ENCODE measurements at regions not wholly inside any gene's neighbourhood (a gene's known extent, or its start where the extent isn't known, plus 50 kb on each side); places are given as distances from the start of the nearest gene placed in this dataset.
"Not testable (repeated sequence)": the region's sequence is repeated elsewhere in the genome, so short reads cannot be mapped to it uniquely, and the experiment has no call there.

DNA sequence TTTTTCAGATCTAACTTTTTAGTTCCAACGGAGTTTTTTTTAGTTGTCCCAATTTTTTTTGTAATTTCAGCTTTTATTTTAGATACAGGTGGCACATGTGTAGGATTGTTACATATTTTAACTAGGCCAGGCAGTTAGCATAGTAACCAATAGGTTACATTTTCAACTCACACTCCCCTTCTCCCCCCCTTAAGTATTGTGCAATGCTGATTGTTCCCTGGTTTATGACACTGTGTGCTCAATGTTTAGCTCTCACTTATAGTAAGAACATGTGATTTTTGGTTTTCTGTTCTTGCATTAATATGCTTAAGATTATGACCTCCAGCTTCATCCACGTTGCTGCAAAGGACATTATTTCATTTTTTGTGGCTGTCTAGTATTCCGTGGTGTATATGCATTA, 503.2 kb downstream of the CDH9 start:
- DNase-seq: no peak

DNA sequence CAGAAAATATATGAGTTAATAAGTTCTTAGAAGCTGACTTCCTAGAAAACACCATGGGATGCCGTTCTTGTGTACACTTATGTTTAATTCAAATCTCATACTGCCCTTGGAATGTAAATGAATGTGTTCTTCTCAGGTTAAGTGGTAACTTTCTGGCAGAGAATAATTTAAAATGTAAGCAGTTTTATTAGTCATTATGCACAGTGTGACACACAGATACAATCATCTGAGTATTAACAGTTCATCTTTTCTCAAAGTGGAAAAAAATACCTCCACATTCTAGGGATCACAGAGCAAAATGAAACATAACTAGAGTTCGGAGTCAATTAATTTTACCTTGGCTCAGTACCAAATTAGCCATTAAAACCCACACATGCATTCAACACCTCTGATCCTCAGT, 508.1 kb downstream of the CDH9 start:
- DNase-seq: no peak

DNA sequence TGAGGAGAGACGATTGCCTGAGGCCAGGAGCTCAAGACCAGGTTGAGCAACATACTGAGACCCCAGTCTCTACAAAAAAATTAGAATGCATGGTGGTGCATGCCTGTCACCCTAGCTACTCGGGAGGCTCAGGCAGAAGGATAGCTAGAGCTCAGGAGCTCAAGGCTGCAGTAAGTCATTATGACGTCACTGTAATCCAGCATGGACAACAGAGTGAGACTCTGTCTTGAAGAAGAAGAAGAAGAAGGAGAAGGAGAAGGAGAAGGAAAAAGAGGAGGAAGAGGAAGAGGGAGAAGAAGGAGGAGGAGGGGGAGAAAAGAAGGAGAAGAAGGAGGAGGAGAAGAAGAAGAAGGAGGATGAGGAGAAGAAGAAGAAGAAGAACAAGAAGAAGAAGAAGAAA, 519.1 kb downstream of the CDH9 start:
- DNase-seq: no peak

DNA sequence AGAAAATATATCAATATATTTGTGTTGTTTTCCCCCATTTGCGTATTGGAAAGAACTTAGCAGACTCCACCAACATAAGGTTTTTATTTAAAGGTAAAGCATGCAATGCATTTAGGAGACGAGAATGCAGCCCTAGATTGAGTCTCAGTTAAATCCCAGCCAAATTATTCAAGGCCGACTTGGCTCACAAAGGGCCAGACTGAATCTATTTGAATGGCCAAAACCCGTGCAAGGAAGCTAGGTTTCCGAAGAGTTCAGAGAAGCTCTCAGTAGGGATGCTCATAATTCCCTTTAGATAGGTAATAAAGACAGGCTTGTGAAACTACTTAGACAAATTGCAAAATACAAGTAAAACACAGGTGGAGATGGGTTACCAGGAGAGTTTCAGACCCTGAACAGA, 520.3 kb downstream of the CDH9 start:
- DNase-seq: no peak

GRCh38 chr5:26498972-26499371, 539.4 kb downstream of the CDH9 start:
- DNase-seq: no peak

DNA sequence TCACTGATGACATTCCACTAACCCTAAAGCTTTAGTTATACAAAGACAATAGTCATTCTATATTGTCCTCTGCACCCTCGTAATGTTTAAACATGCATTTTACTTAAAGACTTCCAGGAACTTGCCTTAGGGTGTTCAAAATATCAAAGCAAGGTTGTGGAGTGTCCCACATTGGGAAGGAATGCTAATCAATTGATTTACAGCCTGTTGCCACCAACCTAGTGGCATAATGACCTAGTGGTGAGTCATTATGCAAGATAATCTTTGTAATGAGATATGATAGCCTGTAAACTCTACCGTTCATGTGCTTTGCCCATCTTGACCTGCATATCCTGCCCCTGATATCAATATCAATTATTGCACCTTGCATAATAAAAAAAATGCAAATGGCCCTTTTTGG, 542.9 kb downstream of the CDH9 start:
- DNase-seq: no peak

DNA sequence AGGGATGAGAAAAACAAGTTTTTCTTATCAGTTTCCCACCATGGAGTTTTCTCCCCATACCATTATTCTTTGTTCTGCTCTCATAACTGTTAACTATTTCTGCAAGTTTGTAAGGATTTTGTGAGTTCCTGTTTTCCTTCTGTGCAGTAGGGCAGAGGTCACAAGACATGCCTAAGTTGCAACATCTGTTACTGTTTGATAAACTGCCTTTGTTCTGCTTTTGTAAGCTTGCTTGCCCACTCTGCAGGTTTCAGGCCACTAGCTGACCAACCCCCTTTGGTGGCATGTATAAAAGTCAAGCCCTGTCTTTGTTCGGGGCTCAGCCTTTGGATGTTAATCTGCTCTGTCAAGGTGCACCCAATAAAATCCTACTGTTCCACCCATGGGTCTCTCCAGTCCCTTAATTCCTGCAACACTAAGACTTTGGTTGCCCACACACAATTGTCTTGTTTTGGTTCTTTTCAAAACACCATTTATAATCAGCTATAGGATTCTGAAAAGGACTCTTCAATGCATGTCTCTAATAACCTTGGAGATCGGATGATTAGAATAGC, 545.4 kb downstream of the CDH9 start:
- no peak for DNase-seq

DNA sequence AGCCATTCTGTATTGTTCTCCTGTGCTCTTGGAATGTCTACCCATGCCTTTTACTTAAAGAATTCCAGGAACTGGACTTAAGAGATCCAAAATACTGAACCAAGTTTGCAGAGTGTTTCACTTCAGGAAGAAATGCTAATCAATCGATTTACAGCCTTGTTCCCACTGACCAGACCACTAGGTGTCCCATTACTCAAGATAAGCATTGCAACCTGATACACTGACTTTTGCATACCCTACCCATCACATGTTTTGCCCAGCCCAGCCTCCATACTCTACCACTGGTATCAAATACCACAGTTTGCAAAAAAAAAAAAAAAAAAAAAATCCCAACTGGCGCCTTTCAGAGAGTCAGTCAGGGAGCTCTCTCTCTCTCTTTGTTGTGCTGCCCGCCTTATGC, 550.8 kb downstream of the CDH9 start:
- no peak for DNase-seq

GRCh38 chr5:26486631-26487030, 551.8 kb downstream of the CDH9 start:
- DNase-seq: no peak

DNA sequence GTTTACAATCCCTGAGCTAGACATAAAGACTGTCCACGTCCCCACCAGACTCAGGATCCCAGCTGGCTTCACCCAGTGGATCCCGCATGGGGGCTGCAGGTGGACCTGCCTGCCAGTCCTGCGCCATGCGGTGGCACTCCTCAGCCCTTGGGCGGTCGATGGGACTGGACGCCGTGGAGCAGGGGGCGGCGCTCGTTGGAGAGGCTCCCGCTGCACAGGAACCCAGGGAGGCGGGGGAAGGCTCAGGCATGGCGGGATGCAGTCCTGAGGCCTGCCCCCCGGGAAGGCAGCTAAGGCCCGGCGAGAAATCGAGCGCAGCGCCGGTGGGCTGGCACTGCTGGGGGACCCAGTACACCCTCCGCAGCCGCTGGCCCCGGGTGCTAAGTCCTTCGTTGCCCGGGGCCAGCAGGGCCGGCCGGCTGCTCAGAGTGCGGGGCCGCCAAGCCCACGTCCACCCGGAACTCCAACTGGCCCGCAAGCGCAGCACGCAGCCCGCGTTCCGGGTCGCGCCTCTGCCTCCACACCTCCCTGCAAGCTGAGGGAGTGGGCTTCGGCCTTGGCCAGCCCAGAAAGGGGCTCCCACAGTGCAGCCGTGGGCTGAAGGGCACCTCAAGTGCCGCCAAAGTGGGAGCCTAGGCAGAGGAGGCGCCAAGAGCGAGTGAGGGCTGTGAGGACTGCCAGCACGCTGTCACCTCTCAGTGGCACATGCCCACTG, 553.1 kb downstream of the CDH9 start:
- not testable (repeated sequence) for DNase-seq

DNA sequence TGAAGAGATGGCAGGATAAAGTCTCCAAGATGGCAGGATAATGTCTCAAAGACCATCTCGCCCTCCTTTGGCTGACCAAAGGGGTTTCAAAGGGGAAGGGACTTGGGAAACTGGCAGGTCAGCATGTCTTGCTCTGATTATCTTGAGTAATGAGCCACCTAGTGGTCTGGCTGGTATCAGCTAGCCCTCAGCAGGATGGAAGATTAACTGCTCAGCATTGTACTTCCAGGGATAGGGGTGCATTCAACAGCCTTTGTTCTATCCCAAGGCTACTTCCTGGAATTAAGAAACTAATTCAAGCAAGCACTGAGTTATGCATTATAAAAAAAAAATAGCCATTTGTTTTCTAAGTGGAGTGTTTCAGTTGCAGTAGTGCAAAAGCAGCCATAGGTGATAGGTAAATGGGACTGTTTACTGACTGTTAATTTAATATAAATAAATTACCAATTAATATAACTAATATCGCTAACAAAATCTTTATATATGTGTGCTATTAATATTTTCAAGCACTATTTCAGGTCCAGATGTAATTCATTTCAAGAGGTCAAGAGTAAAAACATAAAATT, 555.5 kb downstream of the CDH9 start:
- DNase-seq: peak; percentile 7

DNA sequence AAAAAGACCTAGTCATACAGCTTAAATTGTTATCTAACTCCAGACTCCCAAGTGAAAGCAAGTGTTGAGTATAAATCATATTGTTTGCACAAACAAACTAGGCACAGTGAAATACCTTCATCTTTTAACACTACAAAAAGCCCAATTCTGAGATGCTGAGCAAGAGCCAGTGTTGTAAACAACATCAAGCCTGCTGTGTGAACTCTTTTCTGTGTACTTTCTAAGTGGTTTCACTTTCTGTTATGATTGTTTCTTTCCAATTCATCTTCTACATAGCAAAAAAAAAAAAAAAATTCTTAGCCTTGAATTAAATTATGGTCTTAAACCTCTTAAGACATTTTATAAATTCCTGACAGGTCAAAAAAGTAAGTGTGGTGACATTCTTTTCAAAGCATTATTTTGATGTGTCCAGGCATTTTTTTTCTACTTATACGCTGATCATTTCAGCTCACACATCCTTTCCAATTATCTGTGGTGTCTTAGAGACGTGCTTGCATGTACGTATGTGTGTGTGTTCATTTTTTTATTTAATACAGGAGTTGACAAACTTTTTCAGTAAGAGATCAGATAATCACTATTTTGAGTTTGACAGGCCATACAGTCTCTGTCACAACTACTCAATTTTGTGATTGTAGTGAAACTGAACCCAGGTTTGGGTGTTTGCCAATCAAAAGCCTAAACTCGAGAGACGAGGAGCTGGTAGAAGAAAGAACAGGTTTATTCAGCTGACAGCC, 556.1 kb downstream of the CDH9 start:
- no peak for DNase-seq

DNA sequence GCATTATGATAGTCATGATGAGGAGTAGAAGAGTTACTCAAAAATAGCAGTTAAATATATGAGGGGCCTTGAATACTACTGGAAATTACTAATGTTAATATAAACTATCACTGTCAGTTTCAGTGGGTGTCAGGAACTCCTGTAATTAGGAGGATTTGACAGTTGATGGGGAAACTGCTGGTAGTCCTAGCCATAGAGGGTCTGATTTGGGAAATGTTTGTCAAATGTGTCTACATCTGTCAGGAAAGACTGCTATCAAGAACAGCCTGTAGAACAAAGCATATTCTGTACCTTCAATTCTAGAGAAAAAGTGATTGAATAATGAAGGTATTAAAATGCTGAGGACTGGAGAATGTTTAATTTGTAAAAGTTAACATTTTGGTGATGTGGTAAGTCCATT, 567.9 kb downstream of the CDH9 start:
- DNase-seq: no peak

DNA sequence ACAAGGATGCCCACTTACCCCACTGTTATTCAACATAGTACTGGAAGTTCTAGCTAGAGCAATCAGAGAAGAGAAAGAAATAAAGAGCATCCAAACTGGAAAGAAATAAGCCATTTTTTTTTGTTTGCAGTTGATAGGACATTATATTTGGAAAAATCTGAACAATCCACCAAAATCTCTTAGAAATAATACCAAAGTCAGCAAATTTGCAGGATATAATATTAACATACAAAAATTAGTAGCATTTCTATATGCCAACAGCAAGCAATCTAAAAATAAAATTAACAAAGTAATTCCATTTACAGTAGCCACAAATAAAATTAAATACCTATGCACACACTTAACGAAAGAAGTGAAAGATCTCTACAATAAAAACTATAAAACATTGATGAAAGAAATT, 599.3 kb downstream of the CDH9 start:
- no peak for DNase-seq

DNA sequence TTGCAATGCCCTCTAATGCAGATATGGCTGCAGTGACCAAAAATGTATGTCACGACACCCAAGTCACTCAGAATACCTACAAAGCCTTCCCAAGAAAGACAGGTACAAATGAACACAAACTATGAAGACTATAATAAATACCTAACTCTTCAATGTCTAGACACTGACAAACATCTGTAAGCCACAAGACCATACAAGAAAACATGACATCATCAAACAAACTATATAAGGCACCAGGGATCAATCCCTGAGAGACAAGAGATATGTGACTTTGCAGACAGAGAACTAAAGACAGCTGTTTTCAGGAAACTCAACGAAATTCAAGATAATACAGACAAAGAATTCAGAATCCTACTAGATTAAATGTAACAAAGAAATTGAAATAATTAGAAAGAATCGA, 603.7 kb downstream of the CDH9 start:
- DNase-seq: no peak

GRCh38 chr5:26432386-26432785, 606.0 kb downstream of the CDH9 start:
- DNase-seq: no peak

- no peak for DNase-seq
Measured at GRCh38 chr5:26430323-26430722, 608.1 kb downstream of the CDH9 start.

DNA sequence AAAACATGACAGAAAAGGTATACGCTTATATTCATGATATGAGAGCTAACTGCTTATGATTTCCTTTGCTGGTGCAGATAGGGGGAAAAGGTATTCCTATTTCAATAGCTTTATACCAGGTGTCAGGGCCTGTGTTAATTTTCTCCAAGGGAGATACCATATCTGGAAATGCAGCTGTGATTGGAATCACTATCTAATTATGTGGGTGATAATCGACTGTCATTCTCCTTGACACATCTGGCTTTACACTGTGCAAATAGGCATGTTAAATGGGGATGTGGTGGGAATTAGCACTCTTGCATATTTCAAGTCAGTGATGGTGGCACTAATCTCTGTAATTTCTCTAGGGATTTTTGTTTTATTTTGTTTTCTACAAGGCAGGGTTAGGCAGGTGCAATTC, 611.1 kb downstream of the CDH9 start:
- no peak for DNase-seq

DNA sequence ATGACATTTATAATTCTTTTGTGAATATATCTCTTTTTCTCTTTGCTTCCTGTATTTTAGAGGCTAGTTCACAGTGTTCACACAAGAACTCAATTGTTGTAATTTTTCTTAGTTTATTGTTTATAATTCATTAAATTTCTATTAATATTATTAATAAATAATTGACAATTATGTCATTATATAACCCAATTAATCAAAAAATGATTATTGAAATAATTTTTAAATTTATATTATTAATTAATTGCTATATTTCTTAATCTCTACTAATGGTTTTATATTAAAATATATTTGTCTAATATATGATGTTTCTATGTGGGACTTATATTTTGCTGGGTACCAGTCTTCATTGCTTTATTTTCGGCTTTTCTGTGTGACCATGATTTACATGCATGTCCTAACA, 618.4 kb downstream of the CDH9 start:
- no peak for DNase-seq

DNA sequence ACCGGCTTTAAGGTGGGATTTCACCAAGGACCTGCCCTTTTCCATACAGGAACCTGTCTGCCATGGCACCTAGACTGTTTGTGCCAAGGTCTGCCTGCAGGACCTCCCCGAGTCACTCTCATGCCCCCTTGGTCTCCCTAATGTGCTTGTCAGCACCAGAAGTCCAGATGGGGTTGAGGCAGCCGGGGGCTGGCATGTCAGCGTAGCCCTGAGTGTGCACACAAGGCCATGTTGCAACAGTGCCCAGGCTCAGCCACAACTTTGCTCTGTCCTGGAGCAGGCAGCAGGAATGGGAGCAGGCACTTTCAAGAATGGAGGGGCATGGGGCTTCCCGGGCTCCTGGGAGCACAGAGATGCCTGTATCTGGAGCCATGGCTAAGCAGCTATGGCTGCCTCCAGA, 621.5 kb downstream of the CDH9 start:
- DNase-seq: no peak

DNA sequence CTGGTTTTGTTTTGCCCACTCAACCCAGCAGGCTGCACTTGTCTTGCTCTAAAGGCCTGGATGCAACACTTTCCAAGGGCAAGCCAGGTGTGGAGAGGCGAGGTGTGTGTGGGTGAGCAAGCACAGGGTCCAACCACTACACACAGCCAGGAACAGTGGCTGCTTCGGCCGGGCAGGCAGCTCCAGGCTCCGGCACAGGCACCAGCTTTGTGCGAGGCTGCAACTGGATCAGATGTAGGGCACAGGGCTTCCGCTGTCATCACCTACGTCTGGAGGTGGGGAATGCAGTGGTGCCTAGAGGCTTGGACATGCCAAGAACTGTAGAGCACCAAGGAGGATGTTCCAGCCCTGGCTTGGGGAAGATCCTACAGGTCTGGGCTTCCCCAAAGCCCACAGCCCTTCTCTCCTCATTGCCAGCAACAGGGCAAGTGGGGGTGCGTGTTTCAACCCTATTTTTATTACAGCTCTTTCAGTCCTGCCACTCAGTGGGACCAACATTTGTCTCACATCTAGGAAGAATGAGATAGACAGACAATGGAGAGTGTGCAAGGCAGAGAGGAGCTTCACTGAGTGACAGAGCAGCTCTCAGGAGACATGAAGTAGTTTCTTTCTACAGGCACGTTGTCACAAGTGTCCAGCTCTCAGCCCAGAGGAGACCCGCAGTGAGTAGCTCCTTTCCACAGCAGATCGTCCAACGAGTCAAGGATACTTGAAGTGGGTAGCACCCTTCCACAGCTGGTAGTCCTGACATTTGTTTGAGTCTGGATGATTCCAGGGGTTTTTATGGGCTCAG, 622.2 kb downstream of the CDH9 start:
- no peak for DNase-seq

- DNase-seq: no peak
Measured at GRCh38 chr5:26390608-26391007, 647.8 kb downstream of the CDH9 start.

DNA sequence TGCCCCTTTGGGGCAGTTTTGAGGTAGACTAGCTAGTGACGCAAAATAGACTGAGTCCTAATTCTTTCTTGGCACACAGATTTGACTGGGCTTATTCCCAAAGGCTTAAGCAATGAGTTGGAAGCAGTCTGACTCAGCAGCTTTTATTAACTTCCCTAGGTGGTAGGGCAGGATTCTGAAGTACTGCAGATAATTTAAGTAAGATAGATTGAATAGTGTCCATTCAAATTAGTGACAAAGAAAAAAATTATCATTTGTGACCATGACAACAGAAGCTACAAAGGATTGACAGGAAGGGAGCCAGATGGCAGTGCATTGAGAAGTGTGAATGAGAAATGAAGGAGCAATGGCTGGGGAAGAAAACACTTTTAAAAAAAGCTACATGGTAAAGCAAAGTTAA, 649.4 kb downstream of the CDH9 start:
- DNase-seq: no peak
